ENCODE measurements at regions not wholly inside any gene's neighbourhood (a gene's known extent, or its start where the extent isn't known, plus 50 kb on each side); places are given as distances from the start of the nearest gene placed in this dataset.

DNA sequence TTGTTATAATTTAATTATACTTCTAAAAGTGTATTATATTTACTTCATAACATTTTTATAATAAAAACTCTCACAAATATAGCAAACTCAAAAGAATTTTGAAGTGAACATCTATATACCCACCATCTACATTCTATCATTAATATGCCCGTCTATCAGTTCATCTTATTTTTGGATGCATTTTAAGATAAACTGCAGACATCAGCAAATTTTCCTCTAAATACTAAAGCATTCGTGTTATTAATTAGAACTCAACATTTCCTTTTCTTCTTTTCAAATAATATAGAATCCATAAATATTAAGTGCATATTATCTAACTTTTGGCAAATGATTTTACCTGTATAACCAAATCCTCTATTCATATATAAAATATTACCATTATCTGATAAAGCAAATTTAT is 242.9 kb upstream of the BCHE start:
- no peaks in the 10 kb centered on the region for H3K79me2 ChIP-seq (ENCODE audit: control insufficient read depth, low read length)
- H3K4me2 ChIP-seq (ENCODE audit: low read length): no peak overlapping the region
- no peak overlapping the region for H3K27ac ChIP-seq (ENCODE audit: low read depth, low read length)
- H3K27me3 ChIP-seq (ENCODE audit: control insufficient read depth, low read length): no peaks in the 10 kb centered on the region
- H3F3A ChIP-seq (ENCODE audit: control insufficient read depth, insufficient read depth): no peaks in the 10 kb centered on the region
- no peaks in the 10 kb centered on the region for H4K20me1 ChIP-seq (ENCODE audit: control insufficient read depth, insufficient read depth, low read depth, low read length)
- no peaks in the 10 kb centered on the region for H3K9me3 ChIP-seq (ENCODE audit: control insufficient read depth, insufficient read depth, low read length)
- no peaks in the 10 kb centered on the region for H3K4me1 ChIP-seq (ENCODE audit: control insufficient read depth, low read length)
- no peaks in the 10 kb centered on the region for H3K9me2 ChIP-seq (replicated peaks; ENCODE audit: control insufficient read depth, low read length)
- no peak overlapping the region for H3K4me3 ChIP-seq (ENCODE audit: low read length)
- no peak for TF ChIP-seq EZH2phosphoT487 (IDR thresholded peaks at IDR 0.05; ENCODE audit: borderline replicate concordance, low read length)
- TF ChIP-seq, protein P1, sequence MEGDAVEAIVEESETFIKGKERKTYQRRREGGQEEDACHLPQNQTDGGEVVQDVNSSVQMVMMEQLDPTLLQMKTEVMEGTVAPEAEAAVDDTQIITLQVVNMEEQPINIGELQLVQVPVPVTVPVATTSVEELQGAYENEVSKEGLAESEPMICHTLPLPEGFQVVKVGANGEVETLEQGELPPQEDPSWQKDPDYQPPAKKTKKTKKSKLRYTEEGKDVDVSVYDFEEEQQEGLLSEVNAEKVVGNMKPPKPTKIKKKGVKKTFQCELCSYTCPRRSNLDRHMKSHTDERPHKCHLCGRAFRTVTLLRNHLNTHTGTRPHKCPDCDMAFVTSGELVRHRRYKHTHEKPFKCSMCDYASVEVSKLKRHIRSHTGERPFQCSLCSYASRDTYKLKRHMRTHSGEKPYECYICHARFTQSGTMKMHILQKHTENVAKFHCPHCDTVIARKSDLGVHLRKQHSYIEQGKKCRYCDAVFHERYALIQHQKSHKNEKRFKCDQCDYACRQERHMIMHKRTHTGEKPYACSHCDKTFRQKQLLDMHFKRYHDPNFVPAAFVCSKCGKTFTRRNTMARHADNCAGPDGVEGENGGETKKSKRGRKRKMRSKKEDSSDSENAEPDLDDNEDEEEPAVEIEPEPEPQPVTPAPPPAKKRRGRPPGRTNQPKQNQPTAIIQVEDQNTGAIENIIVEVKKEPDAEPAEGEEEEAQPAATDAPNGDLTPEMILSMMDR (IDR thresholded peaks at IDR 0.05; ENCODE audit: low read depth, low read length, poor library complexity, severe bottlenecking): no peak
- H3K36me3 ChIP-seq (ENCODE audit: control insufficient read depth, low read length): no peaks in the 10 kb centered on the region

DNA sequence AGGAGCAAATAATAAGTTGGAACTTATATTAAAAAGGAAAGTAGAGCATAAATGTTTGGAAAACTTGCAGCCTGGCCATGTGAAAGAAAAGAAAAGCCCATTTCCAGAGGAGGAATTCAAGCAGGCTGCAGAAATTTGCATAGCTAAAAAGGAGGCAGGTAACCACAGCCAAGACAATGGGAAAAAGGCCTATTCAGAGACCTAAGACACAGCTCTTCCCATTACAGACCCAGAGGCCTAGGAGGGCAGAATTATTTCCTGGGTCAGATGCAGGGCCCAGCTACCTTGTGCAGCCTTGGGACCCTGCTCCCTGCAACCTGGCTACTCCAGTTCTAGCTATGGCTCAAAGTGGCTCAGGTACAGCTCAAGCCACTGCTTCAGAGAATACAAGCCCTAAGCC is 234.6 kb upstream of the BCHE start:
- no peaks in the 10 kb centered on the region for H3K9me3 ChIP-seq (ENCODE audit: control insufficient read depth, insufficient read depth, low read length)
- TF ChIP-seq EZH2phosphoT487 (IDR thresholded peaks at IDR 0.05; ENCODE audit: borderline replicate concordance, low read length): no peak
- TF ChIP-seq, protein P1 (IDR thresholded peaks at IDR 0.05; ENCODE audit: low read depth, low read length, poor library complexity, severe bottlenecking): no peak
- no peaks in the 10 kb centered on the region for H3K79me2 ChIP-seq (ENCODE audit: control insufficient read depth, low read length)
- H3K4me2 ChIP-seq (ENCODE audit: low read length): no peak overlapping the region
- no peaks in the 10 kb centered on the region for H3K9me2 ChIP-seq (replicated peaks; ENCODE audit: control insufficient read depth, low read length)
- H3K4me3 ChIP-seq (ENCODE audit: low read length): no peak overlapping the region
- no peaks in the 10 kb centered on the region for H3K4me1 ChIP-seq (ENCODE audit: control insufficient read depth, low read length)
- H3K27ac ChIP-seq (ENCODE audit: low read depth, low read length): no peak overlapping the region
- no peaks in the 10 kb centered on the region for H4K20me1 ChIP-seq (ENCODE audit: control insufficient read depth, insufficient read depth, low read depth, low read length)
- H3K36me3 ChIP-seq (ENCODE audit: control insufficient read depth, low read length): no peaks in the 10 kb centered on the region
- no peaks in the 10 kb centered on the region for H3F3A ChIP-seq (ENCODE audit: control insufficient read depth, insufficient read depth)
- H3K27me3 ChIP-seq (ENCODE audit: control insufficient read depth, low read length): no peaks in the 10 kb centered on the region

DNA sequence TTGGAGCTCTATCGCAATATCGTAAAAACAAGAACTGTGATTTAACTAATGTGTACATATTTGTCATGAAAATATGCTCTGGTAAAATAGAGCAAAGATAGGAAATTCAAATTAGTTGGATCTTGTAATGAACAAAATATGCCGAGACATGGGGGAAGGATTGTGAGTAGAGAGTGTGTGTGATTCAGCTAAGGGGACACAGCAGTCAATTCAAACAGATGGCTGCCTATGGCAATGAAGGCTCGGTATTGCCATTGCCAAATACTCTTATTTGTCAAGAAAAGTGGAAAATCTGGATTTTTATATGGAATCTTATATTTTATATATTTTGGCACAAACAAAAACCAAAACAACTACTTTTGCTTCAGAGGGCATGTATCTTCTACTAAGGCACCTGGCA is 227.3 kb upstream of the BCHE start:
- TF ChIP-seq, protein P1 (IDR thresholded peaks at IDR 0.05; ENCODE audit: low read depth, low read length, poor library complexity, severe bottlenecking): no peak
- no peak for TF ChIP-seq EZH2phosphoT487 (IDR thresholded peaks at IDR 0.05; ENCODE audit: borderline replicate concordance, low read length)
- H3K4me3 ChIP-seq (ENCODE audit: low read length): no peak overlapping the region
- H3K4me1 ChIP-seq (ENCODE audit: control insufficient read depth, low read length): no peaks in the 10 kb centered on the region
- H3K27ac ChIP-seq (ENCODE audit: low read depth, low read length): no peak overlapping the region
- no peaks in the 10 kb centered on the region for H4K20me1 ChIP-seq (ENCODE audit: control insufficient read depth, insufficient read depth, low read depth, low read length)
- no peaks in the 10 kb centered on the region for H3K9me2 ChIP-seq (replicated peaks; ENCODE audit: control insufficient read depth, low read length)
- H3K27me3 ChIP-seq (ENCODE audit: control insufficient read depth, low read length): no peaks in the 10 kb centered on the region
- H3K36me3 ChIP-seq (ENCODE audit: control insufficient read depth, low read length): no peaks in the 10 kb centered on the region
- H3K4me2 ChIP-seq (ENCODE audit: low read length): no peak overlapping the region
- no peaks in the 10 kb centered on the region for H3K79me2 ChIP-seq (ENCODE audit: control insufficient read depth, low read length)
- no peaks in the 10 kb centered on the region for H3F3A ChIP-seq (ENCODE audit: control insufficient read depth, insufficient read depth)
- no peaks in the 10 kb centered on the region for H3K9me3 ChIP-seq (ENCODE audit: control insufficient read depth, insufficient read depth, low read length)
